Activated CD8-positive, alpha-beta memory T cell treated with anti-CD3 and anti-CD28 coated beads for 48 hours (primary cell): ENCODE measurements at regions not wholly inside any gene's neighbourhood (a gene's known extent, or its start where the extent isn't known, plus 50 kb on each side); places are given as distances from the start of the nearest gene placed in this dataset.
"Not testable (repeated sequence)": the region's sequence is repeated elsewhere in the genome, so short reads cannot be mapped to it uniquely, and the experiment has no call there.

ENCODE experiments used
- DNase-seq, 3 experiments: peaks; one replicate each; pipeline ENCODE4 v3.0.0-alpha.2; 2020; ENCODE audit warnings: low read depth in 2 of 3, low spot score in 2 of 3

DNA sequence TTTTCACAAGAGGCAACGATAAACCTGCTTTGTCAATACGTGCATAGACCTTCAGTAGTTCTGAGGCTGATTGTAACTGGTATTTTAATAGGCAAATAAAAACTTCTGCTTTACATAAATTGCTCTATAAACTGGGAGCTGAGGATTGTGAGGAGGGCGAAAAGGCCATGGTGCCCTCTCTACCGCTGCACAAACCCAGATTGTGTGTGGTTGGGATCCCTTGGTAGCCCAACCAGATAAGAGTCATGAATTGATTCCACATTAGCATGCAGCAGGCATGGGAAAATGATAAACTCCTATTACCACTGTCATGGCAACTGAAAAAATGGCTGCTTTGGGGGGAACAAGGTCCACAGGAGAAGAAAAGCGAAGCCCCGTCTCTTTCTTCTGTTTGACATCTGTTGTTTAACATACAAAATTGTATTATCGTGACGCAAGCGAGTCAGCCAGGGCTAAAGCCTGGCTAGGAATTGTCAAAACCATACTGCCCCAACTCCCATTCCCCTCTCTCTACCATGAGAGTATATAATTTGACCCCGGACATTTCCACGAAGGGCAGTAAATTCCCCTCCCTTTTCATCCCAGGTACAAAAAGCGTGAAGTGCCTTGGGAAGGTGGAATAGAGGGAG is 157.8 kb upstream of the SALL4 start:
- no peak for DNase-seq

GRCh38 chr20:51959066-51959542 is 156.8 kb upstream of the SALL4 start:
- DNase-seq, result no peak

- DNase-seq, result no peak
Observed at GRCh38 chr20:51958099-51959065, 156.1 kb upstream of the SALL4 start.

- DNase-seq, result no peak
Observed at GRCh38 chr20:51955756-51956155, 153.4 kb upstream of the SALL4 start.

DNA sequence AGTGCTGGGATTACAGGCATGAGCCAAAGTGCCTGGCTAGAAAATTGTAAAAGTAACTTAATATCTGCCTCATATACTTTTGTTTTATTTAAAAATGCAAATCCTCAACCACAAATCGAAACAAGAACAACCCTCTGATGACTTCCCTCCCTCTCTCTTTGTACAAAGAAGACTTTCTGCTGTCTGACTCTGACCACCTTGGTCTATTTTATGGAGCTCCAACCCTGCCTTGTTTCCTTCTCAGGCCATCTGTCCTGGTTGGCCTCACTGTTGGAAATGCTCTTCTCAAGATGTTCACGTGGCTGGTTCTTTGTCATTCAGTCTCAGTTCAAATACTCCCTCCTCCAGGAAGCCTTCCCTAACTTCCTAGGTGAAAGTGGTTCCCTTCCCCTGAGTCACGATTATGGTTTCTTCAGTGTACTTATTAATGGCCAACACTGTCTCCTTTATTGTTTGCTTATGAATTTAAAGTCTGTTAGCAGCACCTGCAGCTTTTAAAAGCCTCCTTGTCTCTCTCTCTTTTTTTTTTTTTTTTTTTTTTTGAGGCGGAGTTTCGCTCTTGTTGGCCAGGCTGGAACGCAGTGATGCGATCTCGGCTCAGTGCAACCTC is 151.5 kb upstream of the SALL4 start:
- DNase-seq, result no peak

DNA sequence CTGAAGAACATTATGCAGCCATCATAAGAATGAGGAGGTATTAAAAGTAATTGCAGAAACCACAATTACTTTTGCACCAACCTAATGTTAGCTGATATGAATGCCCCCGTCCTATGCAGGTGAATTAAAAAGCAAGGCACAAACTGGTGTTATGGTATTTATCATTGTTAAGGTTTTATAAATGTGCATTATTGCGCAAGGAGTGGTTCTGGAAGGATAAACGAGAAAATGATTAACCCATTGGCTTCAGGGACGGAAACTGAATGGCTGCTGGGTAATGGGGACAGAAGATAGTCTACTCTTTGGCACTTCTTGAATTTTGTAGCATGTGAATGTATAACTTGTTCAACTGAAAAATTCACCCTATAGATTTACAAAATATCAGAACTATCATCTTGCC is 148.6 kb upstream of the SALL4 start:
- DNase-seq, result no peak

DNA sequence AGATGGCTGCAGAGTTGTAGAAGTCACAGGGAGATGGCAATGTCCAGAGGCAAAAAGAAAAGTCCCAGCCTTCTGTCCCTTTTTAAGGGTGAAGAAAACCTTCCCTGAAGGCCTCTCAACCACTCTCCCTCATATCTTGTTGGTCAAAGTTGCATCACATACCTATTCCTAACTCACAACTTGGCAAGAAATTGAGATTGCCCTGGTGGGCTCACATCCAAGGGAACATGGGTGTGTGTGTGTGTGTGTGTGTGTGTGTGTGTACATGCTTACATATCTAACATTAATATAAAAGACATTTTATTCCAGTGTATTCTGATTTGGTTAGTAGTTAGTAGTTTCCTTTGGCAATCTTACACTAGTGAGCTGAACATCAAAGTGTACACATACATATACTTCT is 144.3 kb upstream of the SALL4 start:
- no peak for DNase-seq

DNA sequence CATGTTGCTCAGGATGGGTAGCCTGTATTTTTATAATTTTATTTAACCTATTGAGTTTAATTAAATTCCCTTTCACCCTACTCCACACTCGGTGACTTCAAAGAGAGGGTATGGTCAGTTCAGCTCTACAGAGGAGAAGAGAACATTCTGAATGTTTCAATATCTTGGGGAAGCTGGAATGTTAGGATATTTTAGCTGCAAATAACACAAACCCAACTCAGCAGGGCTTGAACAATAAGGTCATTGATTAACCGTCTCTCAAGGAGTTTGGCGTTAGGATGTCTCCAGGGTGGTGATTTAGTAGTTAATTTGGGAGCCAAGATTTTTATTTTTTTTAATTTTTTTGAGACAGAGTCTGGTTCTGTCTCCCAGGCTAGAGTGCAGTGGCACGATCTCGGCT is 143.6 kb upstream of the SALL4 start:
- no peak for DNase-seq

- no peak for DNase-seq
Observed at GRCh38 chr20:51945177-51945576, 142.9 kb upstream of the SALL4 start.

DNA sequence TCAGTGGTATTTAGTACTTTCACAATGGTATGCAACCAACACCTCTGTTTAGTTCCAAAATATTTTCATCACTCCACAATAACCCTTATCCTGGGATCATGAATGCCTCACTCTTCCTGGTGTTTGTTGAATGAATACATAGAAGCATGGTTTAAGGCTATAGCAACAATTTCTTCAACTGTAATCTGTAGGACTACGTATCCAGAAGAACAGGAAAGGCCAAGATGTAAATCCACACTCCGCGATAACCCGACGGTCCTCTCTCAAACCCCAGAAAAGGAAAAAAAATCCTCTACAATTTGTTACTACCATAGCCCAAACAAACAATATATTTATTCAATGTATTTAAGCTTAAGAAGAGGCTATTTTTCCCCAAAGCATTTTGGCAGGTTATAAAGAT is 141.4 kb upstream of the SALL4 start:
- DNase-seq, result no peak

GRCh38 chr20:51943326-51943725 is 141.0 kb upstream of the SALL4 start:
- DNase-seq, result not testable (repeated sequence)

DNA sequence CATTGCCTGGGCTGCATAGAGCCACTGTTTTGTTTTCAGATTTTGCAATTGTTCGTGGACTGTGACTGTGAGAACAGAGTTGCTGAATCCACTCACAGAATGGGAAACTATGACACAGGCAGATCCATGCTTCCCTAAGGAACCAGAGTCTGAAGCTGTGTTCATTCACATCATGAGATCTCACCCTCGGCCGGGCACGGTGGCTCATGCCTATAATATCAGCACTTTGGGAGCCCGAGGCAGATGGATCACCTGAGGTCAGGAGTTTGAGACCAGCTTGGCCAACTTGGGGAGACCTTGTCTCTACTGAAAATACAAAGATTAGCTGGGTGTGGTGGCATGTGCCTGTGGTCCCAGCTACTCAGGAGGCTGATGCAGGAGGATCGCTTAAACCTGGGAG is 139.2 kb upstream of the SALL4 start:
- DNase-seq, result no peak

GRCh38 chr20:51939259-51939585 is 136.9 kb upstream of the SALL4 start:
- no peak for DNase-seq

DNA sequence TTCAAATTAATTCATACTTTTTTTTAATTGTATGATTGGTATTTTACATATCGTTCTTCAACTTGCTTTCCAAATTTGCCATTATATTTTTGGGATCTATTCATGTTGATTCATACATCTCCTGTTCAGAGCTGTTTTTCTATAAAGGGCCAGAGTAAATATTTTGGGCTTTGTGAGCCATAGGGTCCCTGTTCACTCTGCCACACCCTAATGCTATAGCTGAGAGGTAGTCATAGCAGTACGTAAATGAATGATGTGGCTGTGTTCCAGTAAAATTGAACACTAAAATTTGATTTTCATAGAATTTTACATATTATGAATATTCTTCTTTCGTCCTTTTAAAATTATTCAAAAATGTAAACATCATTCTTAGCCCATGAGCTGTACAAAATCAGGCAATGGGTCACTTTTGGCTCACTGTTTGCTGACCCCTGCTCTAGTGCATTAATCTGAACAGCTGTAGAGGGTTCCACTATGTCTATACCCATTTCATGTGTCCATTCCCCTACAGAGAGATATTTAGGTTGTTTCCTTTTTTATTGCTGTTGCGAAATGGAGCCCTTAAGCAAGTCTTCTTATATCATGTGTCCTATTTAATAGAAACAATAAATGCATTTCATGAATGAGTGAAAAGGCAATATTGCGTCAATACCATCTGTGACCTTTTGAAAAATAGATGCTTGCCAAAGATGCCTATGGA is 136.4 kb upstream of the SALL4 start:
- no peak for DNase-seq

DNA sequence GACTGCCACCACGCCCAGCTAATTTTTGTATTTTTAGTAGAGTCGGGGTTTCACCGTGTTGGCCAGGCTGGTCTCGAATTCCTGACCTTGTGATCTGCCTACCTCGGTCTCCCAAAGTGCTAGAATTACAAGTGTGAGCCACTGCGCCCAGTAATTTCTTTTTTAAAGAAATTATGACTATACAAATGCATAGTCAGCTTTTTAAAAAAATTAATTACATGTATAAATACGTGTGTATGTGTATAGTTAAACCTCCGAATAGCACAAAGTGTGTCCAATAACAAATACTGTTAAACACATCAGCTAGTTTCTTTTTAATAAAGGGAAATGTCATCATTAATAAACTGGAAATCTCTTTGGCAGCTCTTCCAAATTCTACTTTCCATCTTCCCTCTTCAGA is 135.5 kb upstream of the SALL4 start:
- DNase-seq, result no peak

- no peak for DNase-seq
Observed at GRCh38 chr20:51936377-51936776, 134.1 kb upstream of the SALL4 start.

DNA sequence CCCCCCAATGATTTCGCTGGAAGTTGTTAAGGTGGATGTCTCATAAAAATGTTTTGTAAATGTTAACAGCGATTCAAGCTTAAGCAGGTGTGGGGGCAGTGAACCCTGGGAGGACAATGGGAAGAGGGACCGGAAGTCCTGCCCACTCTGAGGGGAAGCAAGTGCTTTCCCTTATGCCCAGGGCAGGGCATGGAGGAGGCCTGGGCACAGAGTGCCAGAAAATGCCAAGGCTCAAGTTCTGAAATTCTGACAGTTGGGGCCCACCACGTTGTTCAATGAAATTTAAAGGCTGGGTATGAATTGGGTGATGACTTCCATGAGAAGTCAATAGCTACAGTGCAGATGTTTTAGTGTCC is 132.7 kb upstream of the SALL4 start:
- DNase-seq, result no peak

GRCh38 chr20:51934301-51935002 is 132.1 kb upstream of the SALL4 start:
- DNase-seq, result no peak

- no peak for DNase-seq
Observed at GRCh38 chr20:51931371-51931781, 129.1 kb upstream of the SALL4 start.

DNA sequence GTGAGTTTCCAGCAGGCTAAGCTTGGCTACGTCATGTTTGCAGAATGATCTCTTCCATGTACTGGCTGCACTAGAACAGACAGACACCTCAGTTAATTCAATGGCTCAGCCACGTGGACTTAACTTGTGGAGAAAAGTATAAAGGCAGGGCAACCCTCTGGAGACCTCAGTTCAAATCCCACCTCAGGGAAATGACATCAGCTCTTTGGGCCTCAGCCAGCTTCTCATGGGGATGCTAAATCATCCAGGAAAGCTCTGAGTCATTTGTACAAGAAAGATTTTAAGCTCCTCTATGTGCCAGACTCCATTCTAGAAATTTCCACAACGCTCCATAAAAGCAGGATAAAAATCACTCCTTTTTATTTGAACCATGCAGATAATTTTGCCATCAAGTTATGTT is 128.5 kb upstream of the SALL4 start:
- DNase-seq, result no peak

DNA sequence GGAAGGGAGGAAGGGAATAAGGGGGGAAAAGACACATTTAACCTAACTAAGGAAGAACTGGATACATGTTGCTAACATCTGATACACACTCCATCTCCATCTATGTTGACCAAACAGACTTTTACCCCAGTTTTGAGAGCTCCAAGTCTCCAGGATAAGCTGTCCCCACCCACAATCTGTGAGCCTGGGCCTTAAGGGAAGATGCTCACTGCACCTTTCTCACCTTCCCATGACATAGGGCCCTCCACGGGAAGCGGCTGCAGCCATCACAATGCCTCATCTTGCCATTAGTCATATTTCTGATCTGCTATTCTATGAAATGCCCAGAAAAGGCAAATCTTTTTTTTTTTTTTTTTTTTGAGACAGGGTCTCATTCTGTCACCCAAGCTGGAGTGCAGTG is 126.6 kb upstream of the SALL4 start:
- no peak for DNase-seq
